OCI-LY7 (cell line): ENCODE measurements at regions not wholly inside any gene's neighbourhood (a gene's known extent, or its start where the extent isn't known, plus 50 kb on each side); places are given as distances from the start of the nearest gene placed in this dataset.

ENCODE experiments used
- BruUV-seq: library from RNA; stranded (reverse); fragments of 400-500 nt; replicated peaks from 2 replicates; lab custom pipeline; 2021; lab: Mats Ljungman, UMichigan
- CTCF ChIA-PET: fragments of 300-600 bp; sonication (Branson Sonifier 250); formaldehyde crosslinking; loops from one replicate; lab custom pipeline; 2022; ENCODE audit warnings: antibody characterized with exemption; ENCODE audit not compliant: unreplicated experiment; lab: Charles Lee
- POLR2A ChIA-PET: fragments of 300-600 bp; sonication (Branson Sonifier 250); formaldehyde crosslinking; loops from one replicate; lab custom pipeline; 2022; ENCODE audit warnings: antibody characterized with exemption; lab: Charles Lee
- DNase-seq: peaks from one replicate; pipeline ENCODE4 v3.0.0-alpha.2; 2015; ENCODE audit warnings: low spot score
- H2AFZ ChIP-seq: fragments of 200-600 bp; sonication (generic), shearing (Covaris generic); 2 replicates; pipeline ENCODE4 v1.6.1; 2014; ENCODE audit warnings: mild to moderate bottlenecking, antibody characterized with exemption, low read length, moderate library complexity
- H3K27ac ChIP-seq: fragments of 200-600 bp; sonication (generic); 2 replicates; pipeline ENCODE4 v1.5.1; 2014; ENCODE audit warnings: mixed run types, low read depth, mild to moderate bottlenecking, moderate library complexity, low read length, inconsistent platforms; ENCODE audit not compliant: poor library complexity, severe bottlenecking
- H3K36me3 ChIP-seq: fragments of 200-600 bp; sonication (generic); 2 replicates; pipeline ENCODE4 v1.6.1; 2014; ENCODE audit warnings: mild to moderate bottlenecking, antibody characterized with exemption, low read length, moderate library complexity, mixed read lengths; ENCODE audit not compliant: insufficient read depth
- H3K4me1 ChIP-seq: fragments of 200-600 bp; sonication (generic); 2 replicates; pipeline ENCODE4 v1.5.1; 2014; ENCODE audit warnings: mild to moderate bottlenecking, low read length; ENCODE audit not compliant: insufficient read depth, poor library complexity, severe bottlenecking
- H3K4me2 ChIP-seq: fragments of 200-600 bp; sonication (generic); 2 replicates; pipeline ENCODE4 v1.6.1; 2014; ENCODE audit warnings: mild to moderate bottlenecking, low read length
- H3K4me3 ChIP-seq: fragments of 200-600 bp; sonication (generic); 2 replicates; pipeline ENCODE4 v1.5.1; 2014; ENCODE audit warnings: mild to moderate bottlenecking, low read depth, low read length; ENCODE audit not compliant: poor library complexity, severe bottlenecking
- H3K79me2 ChIP-seq: fragments of 200-600 bp; sonication (generic); 2 replicates; pipeline ENCODE4 v1.6.1; 2016; ENCODE audit warnings: low read depth, mild to moderate bottlenecking, low read length, moderate library complexity, mixed read lengths; ENCODE audit not compliant: insufficient read depth
- H3K9me2 ChIP-seq: fragments of 200-600 bp; sonication (generic); 2 replicates; pipeline ENCODE4 v1.6.1; 2016; ENCODE audit warnings: mild to moderate bottlenecking, low read length, mixed read lengths; ENCODE audit not compliant: insufficient read depth
- H3K9me3 ChIP-seq: fragments of 200-600 bp; sonication (generic); 2 replicates; pipeline ENCODE4 v1.6.1; 2014; ENCODE audit warnings: mild to moderate bottlenecking, mixed run types, low read length, mixed read lengths
- H4K20me1 ChIP-seq: fragments of 200-600 bp; sonication (generic); 2 replicates; pipeline ENCODE4 v1.6.1; 2014; ENCODE audit warnings: mild to moderate bottlenecking, antibody characterized with exemption, low read length, moderate library complexity, mixed read lengths; ENCODE audit not compliant: insufficient read depth
- CTCF ChIP-seq: fragments of 200-600 bp; sonication (generic); conservative IDR thresholded peaks from 2 replicates; pipeline ENCODE4 v1.5.1; 2014; ENCODE audit warnings: mild to moderate bottlenecking, antibody characterized with exemption, low read length, moderate library complexity, mixed read lengths
- EZH2phosphoT487 ChIP-seq: fragments of 200-600 bp; sonication (generic); IDR thresholded peaks from 2 replicates; pipeline ENCODE4 v1.6.1; 2018; ENCODE audit warnings: low read depth, borderline replicate concordance, mild to moderate bottlenecking, mixed run types, antibody characterized with exemption, low read length, moderate library complexity, mixed read lengths
- intact Hi-C: fragments of 100-400 bp; cut with micrococcal nuclease; formaldehyde crosslinking; loops from one replicate; pipeline ENCODE4 v1.10.0; 2022; ENCODE audit not compliant: unreplicated experiment

GRCh38 chr10:123257904-123258456, 103.8 kb downstream of the BUB3 start:
- ChIA-PET CTCF (interaction anchor here (0.6 kb wide), 1 partner anchor 106 kb away, joined by 3 read pairs; no protein-coding TSS in a partner anchor), POLR2A (no interaction called here)
- no peaks in the 10 kb centered on the region for H3K9me2 ChIP-seq
- DNase-seq, result no peak
- no peaks in the 10 kb centered on the region for H3K36me3 ChIP-seq
- no peaks in the 10 kb centered on the region for H3K4me1 ChIP-seq
- H3K9me3 ChIP-seq, result no peaks in the 10 kb centered on the region
- no peaks in the 10 kb centered on the region for H3K79me2 ChIP-seq
- H3K4me2 ChIP-seq, result no peak overlapping the region
- intact Hi-C loops, result no loop called here
- H3K4me3 ChIP-seq, result no peak overlapping the region
- H2AFZ ChIP-seq, result no peak overlapping the region
- BruUV-seq, result no TSS peak
- no peaks in the 10 kb centered on the region for H4K20me1 ChIP-seq
- no peak for TF ChIP-seq EZH2phosphoT487
- no peak overlapping the region for H3K27ac ChIP-seq

- Histone ChIP-seq H3K27ac (no peak overlapping the region), H3K4me3 (no peak overlapping the region), H3K36me3 (no peaks in the 10 kb centered on the region), H2AFZ (no peak overlapping the region), H3K9me3 (no peaks in the 10 kb centered on the region), H3K4me2 (no peak overlapping the region), H3K9me2 (no peaks in the 10 kb centered on the region), H3K4me1 (no peaks in the 10 kb centered on the region), H3K79me2 (no peaks in the 10 kb centered on the region), H4K20me1 (no peaks in the 10 kb centered on the region)
- POLR2A ChIA-PET, result interaction anchor here (0.8 kb wide), 1 partner anchor 9 kb away, joined by 4 read pairs; no protein-coding TSS in a partner anchor
- no peak for DNase-seq
- no TSS peak for BruUV-seq
- CTCF ChIA-PET, result no interaction called here
- TF ChIP-seq CTCF (no peak), EZH2phosphoT487 (no peak)
- intact Hi-C loops, result no loop called here
Observed at GRCh38 chr10:123259081-123259480, 104.9 kb downstream of the BUB3 start.

GRCh38 chr10:123259791-123260190, 105.6 kb downstream of the BUB3 start:
- TF ChIP-seq EZH2phosphoT487 (no peak), CTCF (no peak)
- POLR2A ChIA-PET, result interaction anchor here (0.8 kb wide), 1 partner anchor 10 kb away, joined by 4 read pairs; no protein-coding TSS in a partner anchor
- CTCF ChIA-PET, result no interaction called here

More at GRCh38 chr10:123259791-123260190, 105.6 kb downstream of the BUB3 start:
- no peaks in the 10 kb centered on the region for H3K9me3 ChIP-seq
- H2AFZ ChIP-seq, result no peak overlapping the region
- no TSS peak for BruUV-seq
- no peaks in the 10 kb centered on the region for H3K36me3 ChIP-seq
- no peak for DNase-seq
- H3K4me1 ChIP-seq, result no peaks in the 10 kb centered on the region
- no peak overlapping the region for H3K27ac ChIP-seq
- H3K4me2 ChIP-seq, result no peak overlapping the region
- no peak overlapping the region for H3K4me3 ChIP-seq
- H3K79me2 ChIP-seq, result no peaks in the 10 kb centered on the region
- intact Hi-C loops, result no loop called here
- H3K9me2 ChIP-seq, result no peaks in the 10 kb centered on the region
- H4K20me1 ChIP-seq, result no peaks in the 10 kb centered on the region
